Stomach (tissue), 4 donors: ENCODE measurements at regions not wholly inside any gene's neighbourhood (a gene's known extent, or its start where the extent isn't known, plus 50 kb on each side); places are given as distances from the start of the nearest gene placed in this dataset.

Experiments
- CTCF ChIP-seq, 7 experiments: fragments of 450-650 bp in 4 of 7; fragments of 200-600 bp in 3 of 7; sonication (generic) in 3 of 7; IDR thresholded peaks; one replicate each; pipeline ENCODE4 v1.5.1; 2016 to 2019; ENCODE audit warnings: antibody characterized with exemption in 7 of 7, control low read depth in 2 of 7, mild to moderate bottlenecking in 1 of 7
- EP300 ChIP-seq: sonication (generic); formaldehyde crosslinking; IDR thresholded peaks from one replicate; pipeline ENCODE4 v1.6.1; 2017; ENCODE audit warnings: antibody characterized with exemption
- POLR2A ChIP-seq, 4 donors: fragments of 450-650 bp; IDR thresholded peaks; one replicate each; pipeline ENCODE4 v1.6.1; 2016; ENCODE audit warnings: antibody characterized with exemption in 4 of 4, control low read depth in 2 of 4, mild to moderate bottlenecking in 1 of 4, moderate library complexity in 1 of 4
- POLR2AphosphoS5 ChIP-seq, 3 donors: sonication (generic); formaldehyde crosslinking; IDR thresholded peaks; one replicate each; pipeline ENCODE4 v1.6.1; 2016; ENCODE audit warnings: antibody characterized with exemption in 3 of 3

- TF ChIP-seq POLR2AphosphoS5 (IDR thresholded peaks at IDR 0.05) (no peak), POLR2A (IDR thresholded peaks at IDR 0.05) (no peak), CTCF (IDR thresholded peaks at IDR 0.05) (no peak), EP300 (no peak)
These were observed 335.5 kb downstream of the INSIG2 start for GRCh38 chr2:118423776-118424175.
